C4-2B (cell line): ENCODE measurements at regions not wholly inside any gene's neighbourhood (a gene's known extent, or its start where the extent isn't known, plus 50 kb on each side); places are given as distances from the start of the nearest gene placed in this dataset.
"Not testable (repeated sequence)": the region's sequence is repeated elsewhere in the genome, so short reads cannot be mapped to it uniquely, and the experiment has no call there.

Source experiments
- H3K27ac ChIP-seq: fragments of 450-650 bp; 2 replicates; pipeline ENCODE4 v1.5.1; 2017
- CTCF ChIP-seq: fragments of 450-650 bp; conservative IDR thresholded peaks from 2 replicates; pipeline ENCODE4 v1.5.1; 2017; ENCODE audit warnings: mild to moderate bottlenecking
- ZFX ChIP-seq: fragments of 450-650 bp; IDR thresholded peaks from 2 replicates; pipeline ENCODE4 v1.6.1; 2017

DNA sequence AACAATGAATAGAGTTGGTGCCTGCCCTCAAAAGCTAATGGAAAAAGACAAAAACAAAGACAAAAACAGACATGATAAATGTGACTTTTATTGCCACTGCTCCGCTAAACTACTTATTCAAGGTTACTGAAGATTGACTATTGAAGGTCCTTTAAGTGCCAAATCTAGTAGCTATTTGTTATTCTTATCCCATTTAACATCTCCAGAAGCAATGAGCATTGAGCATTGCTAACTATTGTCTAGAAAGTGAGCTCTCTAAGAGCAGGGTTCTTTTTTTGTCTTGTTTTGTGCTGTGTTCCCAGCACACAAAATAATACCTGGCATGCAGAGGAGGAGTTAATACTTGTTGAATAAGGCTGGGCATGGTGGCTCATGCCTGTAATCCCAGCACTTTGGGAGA lies 95.4 kb upstream of the SFRP2 start:
- TF ChIP-seq CTCF: no peak
- TF ChIP-seq ZFX: no peak
- H3K27ac ChIP-seq: no peak overlapping the region

DNA sequence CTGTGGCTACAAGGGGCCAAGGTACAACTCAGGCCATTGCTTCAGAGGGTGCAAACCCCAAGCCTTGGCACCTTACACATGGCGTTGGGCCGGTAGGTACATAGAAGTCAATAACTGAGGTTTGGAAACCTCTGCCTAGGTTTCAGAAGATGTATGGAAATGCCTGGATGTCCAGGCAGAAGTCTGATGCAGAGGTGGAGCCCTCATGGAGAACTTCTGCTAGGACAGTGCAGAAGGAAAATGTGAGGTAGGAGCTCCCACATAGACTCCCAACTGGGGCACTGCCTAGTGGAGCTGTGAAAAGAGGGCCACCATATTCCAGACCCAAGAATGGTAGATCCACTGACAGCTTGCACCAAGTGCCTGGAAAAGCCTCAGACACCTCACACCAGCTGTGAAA lies 92.1 kb upstream of the SFRP2 start:
- no peak for TF ChIP-seq CTCF
- TF ChIP-seq ZFX: no peak
- no peak overlapping the region for H3K27ac ChIP-seq

GRCh38 chr4:153877898-153878297 lies 89.0 kb upstream of the SFRP2 start:
- TF ChIP-seq CTCF (no peak), ZFX (no peak)
- H3K27ac ChIP-seq: no peak overlapping the region

DNA sequence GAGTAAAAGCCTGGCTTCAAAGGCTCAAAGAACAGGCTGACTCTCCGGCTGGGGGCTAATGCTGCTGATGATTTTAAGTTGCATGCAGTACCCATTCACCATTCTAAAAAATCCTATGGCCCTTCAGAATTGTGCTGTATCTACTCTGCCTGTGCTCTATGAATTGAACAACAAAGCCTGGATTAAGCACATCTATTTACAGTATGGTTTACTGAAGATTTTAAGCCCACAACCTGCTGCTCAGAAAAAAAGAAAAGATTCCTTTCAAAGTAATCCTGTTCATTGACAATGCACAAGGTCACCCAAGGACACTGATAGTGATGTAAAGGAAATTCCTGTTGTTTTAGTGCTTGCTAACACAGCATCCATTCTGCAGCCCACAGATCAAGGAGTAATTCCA lies 84.9 kb upstream of the SFRP2 start:
- no peak overlapping the region for H3K27ac ChIP-seq
- TF ChIP-seq ZFX: no peak

GRCh38 chr4:153866766-153867165 lies 77.9 kb upstream of the SFRP2 start:
- not testable (repeated sequence) for H3K27ac ChIP-seq

DNA sequence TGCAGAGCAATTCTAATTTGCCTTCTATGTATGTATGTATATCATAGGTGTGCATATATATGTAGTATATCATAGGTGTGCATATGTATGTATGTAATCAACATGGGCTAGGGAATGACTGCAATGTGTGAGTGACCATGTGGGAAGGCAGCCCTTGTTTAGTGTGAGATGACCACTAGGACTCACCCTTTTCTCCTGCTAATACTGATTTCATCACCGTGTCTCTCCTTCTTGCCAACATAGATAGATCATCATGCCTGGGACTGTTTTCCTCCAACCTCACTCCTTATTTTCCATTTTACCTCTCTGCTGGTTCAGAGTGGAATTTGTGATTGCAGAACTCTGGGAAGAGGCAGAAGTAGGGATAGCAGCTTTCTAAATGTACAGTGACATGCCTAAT lies 63.6 kb upstream of the SFRP2 start:
- H3K27ac ChIP-seq: no peak overlapping the region
- TF ChIP-seq ZFX (no peak), CTCF (no peak)

GRCh38 chr4:153850533-153851280 lies 61.8 kb upstream of the SFRP2 start:
- no peak overlapping the region for H3K27ac ChIP-seq
- no peak for TF ChIP-seq ZFX
- no peak for TF ChIP-seq CTCF

DNA sequence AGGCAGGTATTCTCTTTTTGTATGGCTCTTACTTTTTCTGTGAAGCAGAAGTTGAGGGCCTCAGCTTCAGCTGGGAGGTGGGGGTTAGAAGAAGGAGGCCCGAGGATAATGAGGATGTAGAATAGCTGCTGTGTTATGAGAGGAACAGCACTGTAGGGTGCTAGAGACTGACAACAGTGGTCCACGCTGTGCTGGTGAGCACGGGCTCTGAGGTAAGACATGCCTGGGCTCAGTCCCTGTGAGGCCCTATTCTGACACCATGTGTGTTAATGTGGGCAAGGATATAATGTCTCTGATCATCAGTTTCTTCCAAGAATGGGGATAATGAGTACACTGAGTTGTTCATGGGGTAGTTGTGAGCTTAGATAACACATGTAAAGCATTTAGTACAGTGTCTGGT lies 55.3 kb upstream of the SFRP2 start:
- H3K27ac ChIP-seq: no peak overlapping the region
- TF ChIP-seq CTCF: no peak
- TF ChIP-seq ZFX: no peak
